Esophagus muscularis mucosa (tissue), 4 donors: ENCODE measurements at regions not wholly inside any gene's neighbourhood (a gene's known extent, or its start where the extent isn't known, plus 50 kb on each side); places are given as distances from the start of the nearest gene placed in this dataset.

Experiments
- DNase-seq: peaks from one replicate; pipeline ENCODE4 v3.0.0-alpha.2; 2017; ENCODE audit errors: extremely low spot score
- H3K27ac ChIP-seq, 4 donors: fragments of 200-600 bp; sonication (generic); replicated peaks in 1 of 4; 1 replicate in 3 of 4; 2 replicates in 1 of 4; pipeline ENCODE4 v1.5.1; 2016 to 2019; ENCODE audit warnings: mild to moderate bottlenecking in 1 of 4
- H3K27me3 ChIP-seq, 4 donors: fragments of 200-600 bp; sonication (generic); one replicate each; pipeline versions ENCODE4 v1.5.1 to v1.6.0; 2016 to 2019
- H3K36me3 ChIP-seq, 4 donors: fragments of 200-600 bp; sonication (generic); one replicate each; pipeline ENCODE4 v1.5.1; 2016 to 2019
- H3K4me1 ChIP-seq, 4 donors: fragments of 200-600 bp; sonication (generic); one replicate each; pipeline ENCODE4 v1.5.1; 2016 to 2019
- H3K4me3 ChIP-seq, 4 donors: fragments of 200-600 bp; sonication (generic); 1 replicate in 2 of 4; 2 replicates in 2 of 4; pipeline ENCODE4 v1.5.1; 2016 to 2019; ENCODE audit warnings: mild to moderate bottlenecking in 4 of 4, moderate library complexity in 1 of 4
- H3K9me3 ChIP-seq, 4 donors: fragments of 200-600 bp; sonication (generic); 1 replicate in 3 of 4; 2 replicates in 1 of 4; pipeline ENCODE4 v1.5.1; 2016 to 2019
- CTCF ChIP-seq, 3 experiments: fragments of 200-600 bp in 2 of 3; fragments of 450-650 bp in 1 of 3; sonication (generic) in 2 of 3; IDR thresholded peaks; one replicate each; pipeline ENCODE4 v1.5.1; 2017 to 2019; ENCODE audit warnings: antibody characterized with exemption in 3 of 3, mild to moderate bottlenecking in 2 of 3, moderate library complexity in 1 of 3
- EP300 ChIP-seq: sonication (generic); formaldehyde crosslinking; IDR thresholded peaks from one replicate; pipeline ENCODE4 v1.6.1; 2017; ENCODE audit warnings: antibody characterized with exemption
- POLR2A ChIP-seq: fragments of 450-650 bp; IDR thresholded peaks from one replicate; pipeline ENCODE4 v1.6.1; 2017; ENCODE audit warnings: antibody characterized with exemption, moderate library complexity, mild to moderate bottlenecking, low read depth
- POLR2AphosphoS5 ChIP-seq, 2 donors: sonication (generic); formaldehyde crosslinking; IDR thresholded peaks; one replicate each; pipeline ENCODE4 v1.6.1; 2017; ENCODE audit warnings: antibody characterized with exemption in 2 of 2
- WGBS: methylation state at CpG from one replicate; pipeline ENCODE4 v1.1.5; 2018; 5-methylcytosine and 5-hydroxymethylcytosine counted together
- intact Hi-C: fragments of 100-400 bp; cut with DNase I; formaldehyde crosslinking; loops from one replicate; pipeline ENCODE4 v1.15.1; 2023

GRCh38 chr7:156105337-156106106 is 293.3 kb upstream of the SHH start:
- H3K27ac ChIP-seq: no peak overlapping the region
- H3K27me3 ChIP-seq: peaks cover 0 to 6% (median 0%) of the 10 kb centered on the region in 4 donors
- no peaks in the 10 kb centered on the region for H3K4me1 ChIP-seq
- H3K4me3 ChIP-seq: no peak overlapping the region
- WGBS: 82% methylated on average over 24 of the region's 34 CpGs
- intact Hi-C loops: no loop called here
- no peaks in the 10 kb centered on the region for H3K9me3 ChIP-seq
- no peak for DNase-seq
- TF ChIP-seq POLR2A (no peak), CTCF (IDR thresholded peaks at IDR 0.05) (no peak), POLR2AphosphoS5 (IDR thresholded peaks at IDR 0.05) (no peak), EP300 (no peak)
- H3K36me3 ChIP-seq: no peaks in the 10 kb centered on the region

- peaks cover 0 to 5% (median 0%) of the 10 kb centered on the region in 4 donors for H3K27me3 ChIP-seq
- no peaks in the 10 kb centered on the region for H3K36me3 ChIP-seq
- 85% methylated on average over 38 of the region's 39 CpGs for WGBS
- H3K4me1 ChIP-seq: no peaks in the 10 kb centered on the region
- H3K4me3 ChIP-seq: no peak overlapping the region
- no peak overlapping the region for H3K27ac ChIP-seq
- intact Hi-C loops: no loop called here
- no peak for TF ChIP-seq CTCF (IDR thresholded peaks at IDR 0.05)
- TF ChIP-seq POLR2A: no peak
- TF ChIP-seq POLR2AphosphoS5 (IDR thresholded peaks at IDR 0.05): no peak
- no peak for TF ChIP-seq EP300
- no peaks in the 10 kb centered on the region for H3K9me3 ChIP-seq
- no peak for DNase-seq
These were observed 292.5 kb upstream of the SHH start for GRCh38 chr7:156104501-156105336.

GRCh38 chr7:156102267-156102666 is 290.0 kb upstream of the SHH start:
- Histone ChIP-seq H3K27me3 (peaks cover 0 to 5% (median 0%) of the 10 kb centered on the region in 4 donors), H3K36me3 (no peaks in the 10 kb centered on the region), H3K4me3 (no peak overlapping the region), H3K9me3 (no peaks in the 10 kb centered on the region), H3K4me1 (no peaks in the 10 kb centered on the region), H3K27ac (no peak overlapping the region)
- no peak for DNase-seq
- TF ChIP-seq POLR2AphosphoS5 (IDR thresholded peaks at IDR 0.05) (no peak), POLR2A (no peak), CTCF (IDR thresholded peaks at IDR 0.05) (no peak), EP300 (no peak)
- intact Hi-C loops: no loop called here
- WGBS: 89% methylated on average over 1 of the region's 1 CpG

- WGBS: 87% methylated on average over 6 of the region's 6 CpGs
- no peaks in the 10 kb centered on the region for H3K36me3 ChIP-seq
- peaks cover 0 to 5% (median 0%) of the 10 kb centered on the region in 4 donors for H3K27me3 ChIP-seq
- intact Hi-C loops: no loop called here
- no peaks in the 10 kb centered on the region for H3K4me1 ChIP-seq
- H3K4me3 ChIP-seq: no peak overlapping the region
- no peaks in the 10 kb centered on the region for H3K9me3 ChIP-seq
- H3K27ac ChIP-seq: no peak overlapping the region
- TF ChIP-seq POLR2A (no peak), POLR2AphosphoS5 (IDR thresholded peaks at IDR 0.05) (no peak), EP300 (no peak), CTCF (IDR thresholded peaks at IDR 0.05) (no peak)
- no peak for DNase-seq
These were observed 289.1 kb upstream of the SHH start for GRCh38 chr7:156101355-156101754.
